OCI-M2 (cell line): ENCODE measurements at regions not wholly inside any gene's neighbourhood (a gene's known extent, or its start where the extent isn't known, plus 50 kb on each side); places are given as distances from the start of the nearest gene placed in this dataset.
"Not testable (repeated sequence)": the region's sequence is repeated elsewhere in the genome, so short reads cannot be mapped to it uniquely, and the experiment has no call there.

Experiments used
- DNase-seq: peaks from one replicate; lab custom pipeline; 2025; ENCODE audit not compliant: unreplicated experiment; lab: John Stamatoyannopoulos, UW

DNA sequence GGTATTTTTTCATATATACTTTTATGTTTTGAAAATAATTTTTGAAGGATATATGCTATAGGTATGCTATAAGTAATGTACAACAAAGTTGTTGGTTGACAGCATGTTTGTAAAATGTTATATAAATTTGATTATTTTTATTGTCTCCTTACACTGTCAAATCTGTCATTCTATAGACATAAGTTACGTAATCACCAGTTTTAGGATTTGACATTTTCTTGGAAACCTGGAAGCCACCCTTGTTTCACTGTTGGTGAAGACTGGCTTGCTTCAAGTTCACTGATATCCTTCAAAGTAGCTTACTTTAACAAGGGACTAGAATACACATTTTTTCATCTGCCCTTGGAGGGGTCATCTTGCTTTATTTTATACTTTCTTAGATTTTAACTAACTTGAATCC, 1288.6 kb upstream of the EYS start:
- no peak for DNase-seq

GRCh38 chr6:66993708-66994107, 1286.7 kb upstream of the EYS start:
- DNase-seq: not testable (repeated sequence)

DNA sequence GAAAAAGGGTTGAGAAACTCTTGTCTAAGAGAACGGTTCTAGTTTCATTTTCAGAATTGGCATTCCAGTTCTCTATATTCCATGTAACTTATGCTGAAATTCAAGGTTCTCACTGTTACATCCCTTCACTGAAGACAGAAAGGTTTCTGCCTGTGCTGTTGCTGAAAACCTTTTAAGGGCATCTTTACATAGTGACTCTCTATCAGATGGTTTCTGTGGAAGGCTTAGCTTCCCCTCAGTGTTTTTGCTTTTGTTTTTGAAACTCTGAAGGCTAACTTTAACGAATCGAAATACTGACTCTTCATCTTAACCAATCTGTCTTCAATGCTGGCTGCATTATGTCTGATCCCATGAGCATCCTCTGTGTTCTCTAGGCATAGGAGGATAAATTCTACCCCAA, 1286.2 kb upstream of the EYS start:
- no peak for DNase-seq

DNA sequence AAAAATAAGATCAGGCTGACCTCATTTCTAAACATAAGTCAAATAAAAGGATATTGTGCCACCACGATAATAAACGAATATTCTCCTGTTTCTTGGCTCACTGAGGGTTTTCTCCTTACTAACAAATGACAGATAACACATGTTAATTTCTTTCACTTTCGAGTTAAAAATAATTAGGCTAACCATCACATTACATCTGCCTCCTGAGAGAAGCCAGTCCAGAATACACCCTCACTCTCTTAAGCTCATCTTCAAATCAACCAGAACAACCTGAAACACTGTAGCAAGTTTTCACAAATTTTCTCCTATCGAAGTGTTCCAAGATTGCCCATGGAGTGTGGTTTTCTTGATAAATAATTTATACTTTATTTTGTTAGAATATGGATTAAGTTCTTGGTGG, 1285.6 kb upstream of the EYS start:
- no peak for DNase-seq

DNA sequence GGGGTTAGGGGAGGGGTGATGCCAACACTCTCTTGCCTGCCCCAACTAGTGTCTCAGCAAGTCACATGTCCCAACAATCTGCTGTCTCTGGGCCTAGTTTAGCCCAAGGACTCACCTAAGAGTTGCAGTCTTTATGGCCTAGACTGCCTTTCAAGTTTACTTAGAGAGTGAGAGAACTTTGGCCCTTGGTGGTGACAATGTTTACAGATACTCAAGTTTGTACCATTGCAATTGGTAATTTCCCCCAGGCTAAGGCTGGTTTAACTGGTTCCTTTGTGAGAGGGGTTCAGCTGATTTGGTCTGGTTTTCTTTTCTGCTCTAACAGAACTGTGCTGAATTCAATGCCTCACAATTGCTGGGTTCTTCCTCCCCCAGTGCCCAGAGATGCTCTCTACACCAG, 1279.9 kb upstream of the EYS start:
- no peak for DNase-seq

DNA sequence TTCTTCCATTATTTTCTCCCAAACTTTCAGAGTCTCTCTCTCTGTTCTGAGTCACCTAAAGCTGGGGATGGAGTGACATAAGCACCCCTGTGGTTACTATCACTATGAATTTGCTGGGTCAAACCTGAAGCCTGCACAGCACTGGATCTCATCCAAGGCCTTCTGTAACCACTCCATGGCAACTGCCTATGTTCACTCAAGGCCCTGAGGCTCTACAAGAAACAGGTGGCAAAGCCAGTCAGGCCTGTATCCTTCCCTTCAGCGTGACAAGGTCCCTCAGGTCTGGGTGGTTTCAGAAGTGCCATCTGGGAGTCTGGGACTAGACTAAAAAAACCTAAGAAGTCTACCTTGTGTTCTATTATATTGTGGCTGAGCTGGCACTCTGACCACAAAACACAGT, 1278.8 kb upstream of the EYS start:
- no peak for DNase-seq

GRCh38 chr6:66970373-66970772, 1263.3 kb upstream of the EYS start:
- DNase-seq: no peak

DNA sequence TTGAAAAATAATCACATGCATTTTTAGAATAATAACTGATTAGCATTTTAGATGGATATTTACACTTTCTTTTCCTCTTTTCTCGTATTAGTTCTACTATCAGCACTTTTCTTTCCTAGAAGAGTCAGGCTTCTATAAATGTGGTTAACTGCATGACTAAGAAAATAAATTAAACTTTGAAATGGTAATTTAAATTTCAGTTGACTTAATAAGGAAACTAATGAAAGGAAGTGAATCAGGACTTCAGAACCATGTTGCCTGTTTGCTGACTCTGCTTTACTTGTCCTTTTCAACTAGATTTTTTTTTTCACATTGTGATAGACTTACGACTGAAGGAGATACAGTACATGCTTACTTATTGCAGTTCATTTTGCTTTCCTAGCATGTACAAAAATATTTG, 1258.2 kb upstream of the EYS start:
- no peak for DNase-seq

DNA sequence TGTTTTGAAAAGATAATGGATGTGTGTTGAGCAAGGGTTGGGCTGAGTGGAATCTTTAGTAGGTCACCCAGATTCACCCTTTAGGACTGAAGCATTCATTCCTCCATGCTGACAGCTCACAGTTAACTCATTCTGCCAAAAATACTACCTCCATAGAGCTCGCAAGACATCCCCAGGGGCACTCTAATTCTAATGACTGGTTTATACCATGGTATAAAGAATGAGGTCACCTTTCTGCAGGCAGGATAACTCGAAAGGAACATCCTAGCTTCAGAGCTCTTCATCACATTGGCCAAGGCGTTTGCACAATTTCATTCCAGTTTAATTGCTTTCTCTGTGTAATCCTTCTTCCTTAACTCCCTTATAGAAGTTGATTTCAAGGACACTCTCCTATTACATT, 1257.2 kb upstream of the EYS start:
- DNase-seq: no peak

DNA sequence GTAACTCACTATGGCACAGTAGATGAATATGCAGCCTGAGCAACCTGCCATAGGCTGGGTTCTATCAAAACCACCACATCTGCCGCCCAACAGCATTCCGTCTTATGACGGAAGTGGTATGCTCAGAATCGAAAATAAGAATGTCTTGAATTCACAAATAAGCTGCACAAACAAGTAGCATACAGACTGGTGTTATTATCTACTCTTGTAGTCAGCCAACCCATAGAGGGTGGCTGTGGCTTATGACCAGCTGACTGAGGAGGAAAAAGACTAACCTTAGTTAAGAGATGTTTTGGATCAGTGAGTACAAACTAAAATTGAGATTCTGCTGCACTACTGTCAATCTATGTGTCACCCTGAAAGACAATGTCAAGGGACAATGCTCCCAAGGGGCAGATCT, 1255.1 kb upstream of the EYS start:
- no peak for DNase-seq

GRCh38 chr6:66961191-66961590, 1254.2 kb upstream of the EYS start:
- DNase-seq: no peak

GRCh38 chr6:66949191-66949661, 1242.2 kb upstream of the EYS start:
- no peak for DNase-seq

DNA sequence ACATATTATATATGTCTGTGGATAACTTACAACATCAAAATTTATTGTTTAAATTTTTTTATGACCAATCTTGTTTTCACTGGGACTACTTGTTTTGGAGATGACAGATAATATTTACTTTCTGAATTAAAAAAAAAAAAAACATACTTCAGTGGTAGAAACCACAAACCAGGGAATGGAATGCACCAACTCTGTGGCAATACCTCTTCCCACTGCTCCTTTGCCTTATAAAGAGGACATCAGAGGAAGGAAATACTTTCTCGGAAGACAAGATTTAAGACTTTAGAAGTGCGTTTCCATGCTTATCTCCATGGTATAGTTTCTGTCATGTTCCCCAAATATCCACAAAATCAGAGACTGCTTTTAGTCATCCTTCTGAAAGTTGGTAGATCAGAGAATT, 1241.1 kb upstream of the EYS start:
- DNase-seq: no peak

- no peak for DNase-seq
These were observed 1233.0 kb upstream of the EYS start for GRCh38 chr6:66940003-66940402.

GRCh38 chr6:66937180-66937579, 1230.2 kb upstream of the EYS start:
- no peak for DNase-seq

DNA sequence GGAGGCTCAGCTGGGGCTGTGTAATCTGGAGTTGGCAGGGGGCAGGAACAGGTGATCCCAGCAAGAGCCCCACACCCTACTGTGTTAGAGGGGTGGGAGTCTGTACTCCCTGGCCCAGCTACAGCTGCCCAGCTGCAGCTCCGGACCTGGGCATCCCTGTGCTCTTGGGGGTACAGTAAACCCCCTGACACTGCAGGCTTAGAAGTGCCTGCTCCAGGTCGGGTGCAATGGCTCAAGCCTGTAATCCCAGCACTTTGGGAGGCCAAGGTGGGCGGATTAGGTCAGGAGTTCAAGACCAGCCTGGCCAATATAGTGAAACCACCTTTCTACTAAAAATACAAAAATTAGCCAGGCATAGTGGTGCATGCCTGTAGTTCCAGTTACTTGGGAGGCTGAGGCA, 1228.6 kb upstream of the EYS start:
- DNase-seq: no peak

DNA sequence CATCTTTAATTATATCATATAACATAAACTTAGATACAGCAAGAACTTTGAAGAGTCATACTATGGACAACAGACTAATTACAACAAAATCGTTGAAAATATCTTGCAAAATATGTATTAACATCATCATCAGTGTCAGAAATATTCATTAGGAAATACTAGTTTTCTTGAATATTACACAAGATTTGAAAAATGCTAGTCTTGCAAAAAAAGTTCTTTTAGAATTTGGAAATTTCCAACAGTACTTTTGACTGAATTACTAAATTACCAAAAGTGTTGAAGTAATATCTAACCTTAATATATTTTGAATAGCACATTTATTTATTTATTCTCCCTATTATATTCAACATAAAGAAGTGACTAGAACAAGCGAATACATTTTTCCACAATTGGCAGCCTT, 1224.8 kb upstream of the EYS start:
- DNase-seq: no peak

- DNase-seq: no peak
These were observed 1223.7 kb upstream of the EYS start for GRCh38 chr6:66930559-66931290.

DNA sequence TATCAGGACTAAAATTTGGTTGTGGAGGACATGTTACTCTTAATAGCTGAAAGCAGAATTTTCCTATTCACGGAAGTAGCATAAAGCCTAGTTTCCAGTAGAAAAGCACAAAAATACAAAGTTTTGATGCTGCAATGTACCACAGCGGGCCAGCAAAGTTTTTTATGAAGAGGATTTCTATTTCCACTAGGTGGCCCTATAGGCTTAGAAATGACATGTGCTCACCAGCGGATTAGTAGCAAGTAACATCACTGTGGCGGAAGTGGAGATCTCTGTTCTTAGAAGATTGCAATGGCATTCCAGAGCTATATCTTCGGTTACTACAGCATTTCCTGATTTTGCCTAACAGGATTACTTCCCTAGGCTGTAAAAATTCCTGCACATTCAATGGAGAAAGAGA, 1219.0 kb upstream of the EYS start:
- DNase-seq: no peak

DNA sequence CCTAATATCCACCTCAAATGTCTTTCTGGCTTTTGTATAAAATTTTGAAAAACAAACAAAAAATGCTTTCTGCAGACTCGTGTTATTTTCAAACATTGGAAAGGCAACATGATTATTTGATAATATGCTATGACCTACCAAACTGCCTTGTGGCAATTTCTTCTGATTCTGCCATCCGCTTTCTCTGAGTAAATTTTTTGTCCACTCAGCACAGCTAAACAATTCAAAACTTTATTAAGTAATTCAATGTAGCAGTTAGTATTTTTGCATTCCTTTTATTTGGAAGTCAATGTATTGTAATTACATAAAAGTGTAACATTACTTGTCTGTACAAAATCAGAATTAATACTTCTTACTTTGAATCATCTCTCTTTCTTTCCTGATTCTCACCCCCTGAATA, 1206.6 kb upstream of the EYS start:
- DNase-seq: no peak

GRCh38 chr6:66902457-66902856, 1195.4 kb upstream of the EYS start:
- DNase-seq: no peak

DNA sequence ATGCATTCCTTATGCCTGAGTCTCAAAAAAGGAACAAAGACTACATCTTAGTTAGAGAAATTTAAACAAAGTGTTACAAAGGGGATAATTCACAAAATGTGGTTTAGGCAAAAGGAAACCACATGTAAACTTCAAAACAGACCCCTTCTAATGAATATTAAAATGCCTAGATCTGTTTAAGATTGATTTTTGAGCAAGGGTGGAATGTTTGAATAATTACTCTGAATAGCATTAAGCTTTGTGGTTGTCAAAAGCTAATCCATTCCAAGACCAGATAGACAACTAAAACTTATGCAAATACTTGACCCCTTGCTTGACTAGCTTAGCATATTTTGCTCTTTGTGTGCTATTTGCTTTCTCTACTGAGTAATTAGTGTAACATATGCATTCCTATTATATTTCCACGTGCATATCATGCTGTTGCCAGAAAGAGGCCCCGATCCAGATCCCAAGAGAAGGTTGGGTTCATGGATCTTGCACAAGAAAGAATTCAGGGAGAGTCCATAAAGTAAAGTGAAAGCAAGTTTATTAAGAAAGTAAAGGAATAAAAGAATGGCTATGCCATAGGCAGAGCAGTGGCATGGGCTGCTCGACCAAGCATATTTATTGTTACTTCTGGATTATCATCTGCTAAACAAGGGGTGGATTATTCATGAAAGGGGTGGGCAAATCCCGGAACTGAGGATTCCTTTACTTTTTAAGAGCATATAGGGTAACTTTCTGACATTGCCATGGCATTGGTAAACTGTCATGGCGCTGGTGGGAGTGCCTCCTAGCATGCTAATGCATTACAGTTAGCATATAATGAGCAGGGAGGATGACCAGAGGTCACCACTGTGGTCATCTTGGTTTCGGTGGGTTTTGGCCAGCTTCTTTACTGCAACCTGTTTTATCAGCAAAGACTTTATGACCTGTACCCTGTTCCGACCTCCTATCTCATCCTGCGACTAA, 1193.4 kb upstream of the EYS start:
- DNase-seq: no peak
